H9 (cell line): ENCODE measurements at regions not wholly inside any gene's neighbourhood (a gene's known extent, or its start where the extent isn't known, plus 50 kb on each side); places are given as distances from the start of the nearest gene placed in this dataset.

Experiments used
- DNase-seq: peaks from one replicate; pipeline ENCODE4 v3.0.0-alpha.2; 2017
- H2AFZ ChIP-seq: one replicate; pipeline ENCODE4 v1.6.1; 2013; ENCODE audit warnings: mild to moderate bottlenecking, low read length, control low read depth, moderate library complexity
- H2AK5ac ChIP-seq: 2 replicates; pipeline ENCODE4 v1.6.1; 2013; ENCODE audit warnings: low read length, control low read depth, mixed read lengths; ENCODE audit not compliant: insufficient read length
- H2BK120ac ChIP-seq: one replicate; pipeline ENCODE4 v1.6.1; 2013; ENCODE audit warnings: low read depth, mild to moderate bottlenecking, low read length, control low read depth, inconsistent platforms; ENCODE audit not compliant: poor library complexity, severe bottlenecking
- H2BK12ac ChIP-seq: 2 replicates; pipeline ENCODE4 v1.6.1; 2013; ENCODE audit warnings: low read length, control low read depth, mixed read lengths, low read depth; ENCODE audit not compliant: insufficient read length
- H2BK15ac ChIP-seq: 2 replicates; pipeline ENCODE4 v1.6.1; 2013; ENCODE audit warnings: low read depth, low read length, control low read depth
- H2BK20ac ChIP-seq: one replicate; pipeline ENCODE4 v1.6.1; 2013; ENCODE audit warnings: low read depth, mild to moderate bottlenecking, low read length, control low read depth, inconsistent platforms; ENCODE audit not compliant: poor library complexity, severe bottlenecking
- H2BK5ac ChIP-seq: 2 replicates; pipeline ENCODE4 v1.6.1; 2013; ENCODE audit warnings: low read length, control low read depth, mixed read lengths; ENCODE audit not compliant: insufficient read length
- H3K14ac ChIP-seq: 2 replicates; pipeline ENCODE4 v1.6.1; 2013; ENCODE audit warnings: low read length, control low read depth; ENCODE audit not compliant: insufficient read depth
- H3K18ac ChIP-seq: 2 replicates; pipeline ENCODE4 v1.6.1; 2013; ENCODE audit warnings: low read depth, mild to moderate bottlenecking, mixed read lengths, low read length, control low read depth; ENCODE audit not compliant: insufficient read length
- H3K23ac ChIP-seq: 2 replicates; pipeline ENCODE4 v1.6.1; 2013; ENCODE audit warnings: low read length, control low read depth, mixed read lengths, low read depth; ENCODE audit not compliant: insufficient read length
- H3K23me2 ChIP-seq: 2 replicates; pipeline ENCODE4 v1.6.1; 2013; ENCODE audit warnings: low read depth, mild to moderate bottlenecking, mixed read lengths, low read length, control low read depth; ENCODE audit not compliant: insufficient read length, poor library complexity, severe bottlenecking
- H3K27ac ChIP-seq: 2 replicates; pipeline ENCODE4 v1.5.1; 2013; ENCODE audit warnings: low read length, control low read depth, mixed read lengths, low read depth; ENCODE audit not compliant: insufficient read length
- H3K27me3 ChIP-seq: 2 replicates; pipeline ENCODE4 v1.6.1; 2013; ENCODE audit warnings: low read length, control low read depth, inconsistent platforms; ENCODE audit not compliant: insufficient read depth
- H3K4ac ChIP-seq: 2 replicates; pipeline ENCODE4 v1.6.1; 2013; ENCODE audit warnings: low read depth, mild to moderate bottlenecking, control low read depth, inconsistent platforms, low read length, moderate library complexity
- H3K4me1 ChIP-seq: 2 replicates; pipeline ENCODE4 v1.6.1; 2013; ENCODE audit warnings: low read length, control low read depth, inconsistent platforms; ENCODE audit not compliant: insufficient read depth
- H3K4me2 ChIP-seq: 2 replicates; pipeline ENCODE4 v1.6.1; 2013; ENCODE audit warnings: low read length, control low read depth, mixed read lengths; ENCODE audit not compliant: insufficient read length, insufficient read depth
- H3K56ac ChIP-seq: 2 replicates; pipeline ENCODE4 v1.6.1; 2013; ENCODE audit warnings: low read depth, mild to moderate bottlenecking, mixed read lengths, low read length, control low read depth; ENCODE audit not compliant: insufficient read length
- H3K79me1 ChIP-seq: 2 replicates; pipeline ENCODE4 v1.6.1; 2013; ENCODE audit warnings: low read depth, mild to moderate bottlenecking, moderate library complexity, low read length, control low read depth, inconsistent platforms; ENCODE audit not compliant: insufficient read depth, poor library complexity, severe bottlenecking
- H3K79me2 ChIP-seq: 2 replicates; pipeline ENCODE4 v1.6.1; 2013; ENCODE audit warnings: low read length, control low read depth, inconsistent platforms; ENCODE audit not compliant: insufficient read depth
- H3K9ac ChIP-seq: 2 replicates; pipeline ENCODE4 v1.6.1; 2013; ENCODE audit warnings: low read length, control low read depth, mixed read lengths; ENCODE audit not compliant: insufficient read length; ENCODE audit errors: extremely low read depth
- H3K9me3 ChIP-seq: one replicate; pipeline ENCODE4 v1.6.1; 2013; ENCODE audit warnings: low read depth, low read length, inconsistent platforms; ENCODE audit not compliant: control insufficient read depth
- H3T11ph ChIP-seq: one replicate; pipeline ENCODE4 v1.6.1; 2013; ENCODE audit warnings: mild to moderate bottlenecking, low read length, control low read depth, inconsistent platforms
- H4K20me1 ChIP-seq: one replicate; pipeline ENCODE4 v1.6.1; 2013; ENCODE audit not compliant: control insufficient read depth, insufficient read length, insufficient read depth
- H4K5ac ChIP-seq: 2 replicates; pipeline ENCODE4 v1.6.1; 2013; ENCODE audit warnings: low read depth, mild to moderate bottlenecking, mixed read lengths, low read length, control low read depth; ENCODE audit not compliant: insufficient read length
- H4K8ac ChIP-seq: replicated peaks from 2 replicates; pipeline ENCODE4 v1.6.1; 2013; ENCODE audit warnings: low read length, control low read depth, mixed read lengths, low read depth; ENCODE audit not compliant: insufficient read length
- H4K91ac ChIP-seq: 2 replicates; pipeline ENCODE4 v1.6.1; 2013; ENCODE audit warnings: low read depth, mild to moderate bottlenecking, moderate library complexity, mixed read lengths, low read length, control low read depth; ENCODE audit not compliant: insufficient read length
- H3K27ac Mint-ChIP-seq, 3 experiments: 2 replicates in 2 of 3; 3 replicates in 1 of 3; pipeline ENCODE4 v1.8.0; 2020 to 2021; ENCODE audit warnings: mixed read lengths in 3 of 3, mild to moderate bottlenecking in 1 of 3, moderate library complexity in 1 of 3
- H3K27me3 Mint-ChIP-seq: 2 replicates; pipeline ENCODE4 v1.8.0; 2021; ENCODE audit warnings: low read depth, mild to moderate bottlenecking, moderate library complexity, mixed read lengths
- H3K36me3 Mint-ChIP-seq, 3 experiments: 2 replicates in 2 of 3; 3 replicates in 1 of 3; pipeline ENCODE4 v1.8.0; 2020 to 2021; ENCODE audit warnings: low read depth in 3 of 3, mixed read lengths in 3 of 3; ENCODE audit not compliant: insufficient read depth in 1 of 3
- H3K4me1 Mint-ChIP-seq, 2 experiments: 2 replicates each; pipeline ENCODE4 v1.8.0; 2020; ENCODE audit warnings: mixed read lengths in 2 of 2
- H3K4me3 Mint-ChIP-seq, 2 experiments: 2 replicates in 1 of 2; 3 replicates in 1 of 2; pipeline ENCODE4 v1.8.0; 2020 to 2021; ENCODE audit warnings: mild to moderate bottlenecking in 2 of 2, mixed read lengths in 2 of 2, moderate library complexity in 1 of 2
- H3K9me3 Mint-ChIP-seq, 2 experiments: 2 replicates in 1 of 2; 3 replicates in 1 of 2; pipeline ENCODE4 v1.8.0; 2020; ENCODE audit warnings: mild to moderate bottlenecking in 2 of 2, mixed read lengths in 2 of 2, moderate library complexity in 1 of 2
- CTCF ChIP-seq: fragments of 200-600 bp; sonication (generic); conservative IDR thresholded peaks from 3 replicates; pipeline ENCODE4 v1.8.0; 2021; ENCODE audit warnings: antibody characterized with exemption, mild to moderate bottlenecking
- WGBS: extraction: QIAGEN DNeasy Blood & Tissue Kit; methylation state at CpG from one replicate; pipeline ENCODE4 v1.1.7; 2013; ENCODE audit warnings: missing lambda C conversion rate, low lambda C conversion rate, mixed read lengths; ENCODE audit not compliant: insufficient read length; ENCODE audit errors: extremely low coverage; 5-methylcytosine and 5-hydroxymethylcytosine counted together

- no peaks in the 10 kb centered on the region for H3K9me3 ChIP-seq
- no peak overlapping the region for H4K8ac ChIP-seq
- no peak overlapping the region for H4K91ac ChIP-seq
- Mint-ChIP-seq H3K4me1 (no peaks in the 10 kb centered on the region), H3K27me3 (no peaks in the 10 kb centered on the region), H3K9me3 (no peaks in the 10 kb centered on the region), H3K36me3 (no peaks in the 10 kb centered on the region; a peak in 1 of 7 replicates), H3K4me3 (no peak overlapping the region), H3K27ac (no peak overlapping the region)
- H2BK5ac ChIP-seq: no peak overlapping the region
- H3T11ph ChIP-seq: no peak overlapping the region
- no peak overlapping the region for H2BK120ac ChIP-seq
- H4K5ac ChIP-seq: no peak overlapping the region
- no peaks in the 10 kb centered on the region for H3K27me3 ChIP-seq
- TF ChIP-seq CTCF: no peak
- H3K23ac ChIP-seq: no peak overlapping the region
- no peak overlapping the region for H3K18ac ChIP-seq
- no peak overlapping the region for H3K4ac ChIP-seq
- DNase-seq: no peak
- no peak overlapping the region for H2BK20ac ChIP-seq
- H3K14ac ChIP-seq: no peak overlapping the region
- no CpG with 5 or more reads among the region's 5 CpGs for WGBS
- H3K9ac ChIP-seq: no peak overlapping the region
- no peak overlapping the region for H3K56ac ChIP-seq
- H2AK5ac ChIP-seq: no peak overlapping the region
- H3K79me2 ChIP-seq: no peaks in the 10 kb centered on the region
- H3K79me1 ChIP-seq: no peaks in the 10 kb centered on the region
- H2AFZ ChIP-seq: no peak overlapping the region
- H4K20me1 ChIP-seq: no peaks in the 10 kb centered on the region
- no peak overlapping the region for H2BK12ac ChIP-seq
- no peaks in the 10 kb centered on the region for H3K4me1 ChIP-seq
- no peak overlapping the region for H3K4me2 ChIP-seq
- H3K23me2 ChIP-seq: no peaks in the 10 kb centered on the region
- no peak overlapping the region for H2BK15ac ChIP-seq
- no peak overlapping the region for H3K27ac ChIP-seq
Measured at GRCh38 chr7:52897288-52897687, 138.1 kb upstream of the POM121L12 start.
